ENCODE measurements at regions not wholly inside any gene's neighbourhood (a gene's known extent, or its start where the extent isn't known, plus 50 kb on each side); places are given as distances from the start of the nearest gene placed in this dataset.

GRCh38 chr1:170247751-170248521, 102.2 kb downstream of the NTMT2 start:
- TF ChIP-seq CTCF (IDR thresholded peaks at IDR 0.05) (no peak), POLR2AphosphoS5 (IDR thresholded peaks at IDR 0.05) (no peak), POLR2A (IDR thresholded peaks at IDR 0.05) (no peak)
